Activated naive CD8-positive, alpha-beta T cell treated with anti-CD3 and anti-CD28 coated beads, Interleukin-2, amount 10 ng/mL, durations not matched to agents 7 days and 5 days (primary cell): ENCODE measurements at regions not wholly inside any gene's neighbourhood (a gene's known extent, or its start where the extent isn't known, plus 50 kb on each side); places are given as distances from the start of the nearest gene placed in this dataset.
"Not testable (repeated sequence)": the region's sequence is repeated elsewhere in the genome, so short reads cannot be mapped to it uniquely, and the experiment has no call there.

Experiments used
- ATAC-seq: fragments of 150-1000 bp; cut with Tn5 transposase; one replicate; pipeline ENCODE4 v1.10.0; 2021; ENCODE audit warnings: low read depth, moderate library complexity
- POLR2A ChIA-PET: fragments of 350-600 bp; sonication (Branson Sonifier 250); formaldehyde crosslinking; loops from one replicate; lab custom pipeline; 2021; ENCODE audit warnings: antibody characterized with exemption; lab: Charles Lee
- DNase-seq: peaks from one replicate; pipeline ENCODE4 v3.0.0; 2021
- H3K27ac Mint-ChIP-seq: one replicate; pipeline ENCODE4 v1.8.0; 2022; ENCODE audit warnings: mild to moderate bottlenecking, mixed read lengths
- H3K27me3 Mint-ChIP-seq: one replicate; pipeline ENCODE4 v1.8.0; 2022; ENCODE audit warnings: mild to moderate bottlenecking, moderate library complexity, mixed read lengths
- H3K36me3 Mint-ChIP-seq: one replicate; pipeline ENCODE4 v1.8.0; 2021; ENCODE audit warnings: mild to moderate bottlenecking, mixed read lengths
- H3K4me1 Mint-ChIP-seq: one replicate; pipeline ENCODE4 v1.8.0; 2021; ENCODE audit warnings: mixed read lengths
- H3K4me3 Mint-ChIP-seq: one replicate; pipeline ENCODE4 v1.8.0; 2022; ENCODE audit warnings: mild to moderate bottlenecking, moderate library complexity, mixed read lengths
- H3K9me3 Mint-ChIP-seq: one replicate; pipeline ENCODE4 v1.8.0; 2021; ENCODE audit warnings: mixed read lengths

DNA sequence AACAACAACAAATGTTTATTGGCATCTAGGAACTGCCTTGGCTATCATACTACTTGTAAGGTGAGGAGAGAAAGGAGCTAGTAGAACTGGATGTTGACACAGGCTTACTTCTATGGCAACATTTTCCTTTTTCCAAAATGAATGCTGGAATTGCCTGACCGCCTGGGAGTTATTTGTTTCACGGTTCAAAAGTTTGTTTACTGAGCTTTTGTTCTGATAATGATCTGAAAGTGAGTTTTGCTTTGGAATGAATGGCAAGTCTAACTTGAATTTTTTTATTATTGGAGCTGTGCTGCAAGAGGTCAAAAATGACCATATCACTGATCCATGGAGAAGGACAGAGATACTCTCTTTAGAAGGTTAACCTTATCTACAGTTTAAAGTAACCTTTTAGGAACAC lies 183.5 kb upstream of the CAND1 start:
- DNase-seq (no peak), ATAC-seq (no peak)
- Mint-ChIP-seq H3K27ac (no peak overlapping the region), H3K36me3 (no peaks in the 10 kb centered on the region), H3K4me1 (no peaks in the 10 kb centered on the region), H3K27me3 (peaks cover 13% of the 10 kb centered on the region), H3K4me3 (no peak overlapping the region), H3K9me3 (no peaks in the 10 kb centered on the region)
- POLR2A ChIA-PET = no interaction called here

- no peak overlapping the region for H3K4me3 Mint-ChIP-seq
- ATAC-seq = no peak
Measured at GRCh38 chr12:67086116-67086515, 183.0 kb upstream of the CAND1 start.

GRCh38 chr12:67088401-67089118 lies 180.6 kb upstream of the CAND1 start:
- Mint-ChIP-seq H3K4me1 (no peaks in the 10 kb centered on the region), H3K36me3 (no peaks in the 10 kb centered on the region), H3K4me3 (no peak overlapping the region), H3K27ac (no peak overlapping the region), H3K27me3 (peaks cover 22% of the 10 kb centered on the region), H3K9me3 (peaks cover 3% of the 10 kb centered on the region)
- POLR2A ChIA-PET = no interaction called here
- ATAC-seq (no peak), DNase-seq (no peak)

More at GRCh38 chr12:67086116-67086515, 183.0 kb upstream of the CAND1 start:
- Mint-ChIP-seq H3K27ac (no peak overlapping the region), H3K4me1 (no peaks in the 10 kb centered on the region), H3K36me3 (no peaks in the 10 kb centered on the region), H3K27me3 (peaks cover 14% of the 10 kb centered on the region), H3K9me3 (no peaks in the 10 kb centered on the region)
- POLR2A ChIA-PET = no interaction called here
- DNase-seq = no peak

DNA sequence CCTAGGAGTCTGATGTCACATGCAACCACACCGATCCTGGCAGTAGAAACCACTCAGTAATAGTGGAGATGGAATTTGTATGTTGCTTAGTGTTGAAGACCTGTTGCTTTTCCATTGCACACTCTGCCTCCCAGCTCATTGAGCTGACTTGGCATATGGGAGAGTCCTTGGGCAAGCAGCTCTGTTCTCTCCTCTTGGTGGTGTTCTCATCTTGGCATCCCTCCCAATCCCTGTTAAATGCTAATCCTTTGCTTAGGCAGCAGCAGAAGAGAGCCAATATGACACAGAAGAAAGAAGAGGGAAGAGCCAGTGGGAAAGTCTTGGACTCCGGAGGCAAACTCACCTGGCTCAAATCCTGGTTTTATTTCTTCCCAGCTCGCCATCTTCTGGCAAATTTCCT lies 178.0 kb upstream of the CAND1 start:
- DNase-seq (no peak), ATAC-seq (no peak)
- Mint-ChIP-seq H3K27me3 (peaks cover 18% of the 10 kb centered on the region), H3K36me3 (no peaks in the 10 kb centered on the region), H3K4me1 (no peaks in the 10 kb centered on the region), H3K9me3 (peaks cover 3% of the 10 kb centered on the region), H3K4me3 (no peak overlapping the region), H3K27ac (no peak overlapping the region)
- POLR2A ChIA-PET = no interaction called here

DNA sequence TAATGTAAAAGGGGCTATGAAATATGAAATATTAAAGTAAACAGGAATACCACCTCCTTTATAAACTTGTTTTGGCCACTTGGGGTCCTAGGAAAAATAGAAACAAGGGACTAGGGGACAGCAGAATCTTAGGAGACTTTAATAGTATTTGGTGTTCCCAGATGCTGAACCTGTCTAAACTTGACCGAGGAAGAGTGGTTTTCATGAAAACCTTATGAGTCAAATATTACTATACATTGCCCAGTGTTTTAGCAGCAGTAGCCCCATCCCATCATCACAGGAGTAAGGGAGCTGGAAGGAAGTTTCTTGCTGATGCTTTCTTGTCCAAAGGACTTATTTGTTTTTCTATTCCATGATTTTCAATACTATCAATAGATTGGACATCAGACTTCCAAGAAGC lies 177.5 kb upstream of the CAND1 start:
- DNase-seq (no peak), ATAC-seq (no peak)
- Mint-ChIP-seq H3K27me3 (peaks cover 18% of the 10 kb centered on the region), H3K36me3 (no peaks in the 10 kb centered on the region), H3K27ac (no peak overlapping the region), H3K9me3 (peaks cover 3% of the 10 kb centered on the region), H3K4me1 (no peaks in the 10 kb centered on the region), H3K4me3 (no peak overlapping the region)
- POLR2A ChIA-PET = no interaction called here

- H3K27ac Mint-ChIP-seq, H3K4me3 Mint-ChIP-seq, DNase-seq, H3K4me1 Mint-ChIP-seq, ATAC-seq, POLR2A ChIA-PET, H3K9me3 Mint-ChIP-seq, H3K36me3 Mint-ChIP-seq: not testable (repeated sequence)
- H3K27me3 Mint-ChIP-seq = peaks cover 16% of the 10 kb centered on the region
Measured at GRCh38 chr12:67092934-67093333, 176.2 kb upstream of the CAND1 start.

GRCh38 chr12:67096533-67097318 lies 172.4 kb upstream of the CAND1 start:
- peaks cover 8% of the 10 kb centered on the region for H3K27me3 Mint-ChIP-seq
- H3K27ac Mint-ChIP-seq = no peak overlapping the region
- DNase-seq = no peak

DNA sequence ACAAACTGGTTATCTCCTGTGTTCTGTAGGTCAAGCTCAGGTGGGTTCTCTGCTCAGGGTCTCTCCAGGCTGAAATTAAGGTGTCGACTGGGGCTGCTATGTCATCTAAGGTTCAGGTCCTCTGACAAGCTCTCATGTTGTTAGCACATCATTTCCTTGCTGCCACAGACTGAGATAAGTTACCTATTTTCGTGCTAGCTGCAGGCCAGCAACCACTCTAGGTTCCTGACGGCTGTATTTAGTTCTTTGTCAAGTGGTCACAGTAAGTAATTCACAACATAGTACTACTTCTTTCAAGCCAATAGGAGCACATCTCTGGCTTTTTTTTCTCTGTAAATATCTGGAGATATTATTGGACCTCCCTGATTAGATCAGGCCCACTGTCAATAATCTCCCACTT lies 169.3 kb upstream of the CAND1 start:
- Mint-ChIP-seq H3K27me3 (peaks cover 4% of the 10 kb centered on the region), H3K4me3 (no peak overlapping the region), H3K4me1 (no peaks in the 10 kb centered on the region), H3K36me3 (no peaks in the 10 kb centered on the region), H3K9me3 (peaks cover 12% of the 10 kb centered on the region), H3K27ac (no peak overlapping the region)
- ATAC-seq = no peak
- DNase-seq = no peak
- POLR2A ChIA-PET = no interaction called here

More at GRCh38 chr12:67096533-67097318, 172.4 kb upstream of the CAND1 start:
- POLR2A ChIA-PET = no interaction called here
- Mint-ChIP-seq H3K9me3 (peaks cover 3% of the 10 kb centered on the region), H3K4me1 (no peaks in the 10 kb centered on the region), H3K4me3 (no peak overlapping the region), H3K36me3 (no peaks in the 10 kb centered on the region)
- no peak for ATAC-seq

DNA sequence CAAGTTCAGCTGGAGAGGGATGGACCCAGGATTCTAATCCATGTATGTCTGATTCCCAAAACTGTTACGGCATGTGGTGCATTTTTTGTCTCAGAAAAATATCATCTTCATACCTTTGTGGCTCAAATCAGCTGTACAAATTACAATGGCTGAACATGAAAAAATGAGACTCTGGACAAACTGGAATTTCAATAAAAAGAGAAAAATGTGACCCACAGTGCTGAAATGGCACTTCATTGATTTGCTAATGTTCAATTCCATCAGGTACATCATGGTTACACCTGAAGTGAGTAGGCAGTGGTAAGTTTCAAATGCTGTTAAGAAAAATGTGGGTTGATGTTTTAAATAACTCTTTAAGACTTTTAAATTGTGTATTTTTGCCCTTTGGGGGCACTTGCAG lies 165.6 kb upstream of the CAND1 start:
- ATAC-seq = no peak
- H3K27me3 Mint-ChIP-seq = peaks cover 10% of the 10 kb centered on the region

DNA sequence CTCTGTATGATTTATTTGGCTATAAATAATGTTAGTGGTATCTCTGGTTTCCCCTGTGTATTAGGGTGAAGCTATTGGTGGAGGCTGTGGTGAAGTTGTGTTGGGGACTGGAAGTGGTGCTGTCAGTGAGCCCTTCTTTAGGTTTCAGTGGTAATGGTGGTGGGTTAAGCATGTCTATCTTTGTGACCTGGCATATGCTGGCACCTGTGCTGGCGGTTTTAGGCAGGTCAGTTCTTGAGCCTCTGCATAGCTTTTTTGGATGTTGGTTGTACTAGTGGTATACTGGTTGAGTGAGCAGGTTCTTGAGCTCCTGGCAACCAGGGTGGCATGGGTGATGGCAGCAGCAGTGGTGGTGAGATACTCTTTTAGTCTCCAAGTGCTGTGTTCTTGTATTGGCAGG lies 161.9 kb upstream of the CAND1 start:
- no peak overlapping the region for H3K4me3 Mint-ChIP-seq
- peaks cover 2% of the 10 kb centered on the region for H3K36me3 Mint-ChIP-seq
- DNase-seq (no peak), ATAC-seq (no peak)
- POLR2A ChIA-PET = no interaction called here
- H3K27me3 Mint-ChIP-seq = peaks cover 6% of the 10 kb centered on the region
- no peak overlapping the region for H3K27ac Mint-ChIP-seq
- no peaks in the 10 kb centered on the region for H3K4me1 Mint-ChIP-seq
- H3K9me3 Mint-ChIP-seq = peaks cover 34% of the 10 kb centered on the region

More for the DNA sequence above, 165.6 kb upstream of the CAND1 start:
- peaks cover 2% of the 10 kb centered on the region for H3K36me3 Mint-ChIP-seq
- H3K4me1 Mint-ChIP-seq = no peaks in the 10 kb centered on the region
- peaks cover 34% of the 10 kb centered on the region for H3K9me3 Mint-ChIP-seq
- DNase-seq = no peak
- H3K27ac Mint-ChIP-seq = no peak overlapping the region
- POLR2A ChIA-PET = no interaction called here
- no peak overlapping the region for H3K4me3 Mint-ChIP-seq

GRCh38 chr12:67107751-67108269 lies 161.3 kb upstream of the CAND1 start:
- Mint-ChIP-seq H3K36me3 (peaks cover 2% of the 10 kb centered on the region), H3K4me3 (no peak overlapping the region), H3K9me3 (peaks cover 30% of the 10 kb centered on the region), H3K4me1 (no peaks in the 10 kb centered on the region), H3K27me3 (peaks cover 6% of the 10 kb centered on the region), H3K27ac (no peak overlapping the region)
- POLR2A ChIA-PET = no interaction called here
- ATAC-seq (no peak), DNase-seq (no peak)

DNA sequence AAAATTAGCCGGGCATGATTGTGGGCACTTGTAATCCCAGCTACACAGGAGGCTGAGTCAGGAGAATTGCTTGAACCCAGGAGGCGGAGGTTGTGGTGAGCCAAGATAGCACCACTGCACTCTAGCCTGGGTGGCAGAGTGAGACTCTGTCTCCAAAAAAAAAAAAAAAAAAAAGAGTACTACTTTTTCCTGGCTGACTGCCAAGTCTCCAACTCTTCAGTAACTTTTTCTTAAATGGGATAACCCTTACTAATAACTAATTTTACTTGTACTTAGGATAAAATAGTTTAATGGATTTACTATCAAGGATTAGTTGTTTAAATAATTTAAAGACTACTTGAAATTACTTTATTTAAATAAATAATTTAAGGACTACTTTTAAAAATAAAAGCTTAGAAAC lies 158.8 kb upstream of the CAND1 start:
- ATAC-seq, DNase-seq, H3K4me1 Mint-ChIP-seq, POLR2A ChIA-PET, H3K27me3 Mint-ChIP-seq, H3K36me3 Mint-ChIP-seq, H3K4me3 Mint-ChIP-seq, H3K27ac Mint-ChIP-seq: not testable (repeated sequence)
- H3K9me3 Mint-ChIP-seq = peaks cover 22% of the 10 kb centered on the region

DNA sequence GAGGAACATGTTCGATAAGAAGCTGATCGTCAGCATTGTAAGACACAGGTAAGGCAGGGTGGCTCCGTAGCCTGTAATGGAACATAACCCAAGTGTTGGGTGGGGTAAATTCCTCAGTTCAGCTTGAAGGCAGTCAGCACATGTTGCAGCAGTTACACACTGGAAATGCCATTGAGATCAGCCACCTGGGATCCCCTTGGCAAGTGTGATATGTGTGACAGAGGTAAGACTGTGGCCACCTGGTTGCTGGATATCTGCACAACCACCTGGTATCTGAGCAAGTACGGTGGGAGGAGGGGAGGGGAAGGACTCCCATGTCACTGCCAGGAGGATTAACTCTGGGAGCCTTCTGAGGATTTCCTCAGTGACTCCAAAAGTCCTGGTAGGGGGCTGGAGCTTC lies 158.0 kb upstream of the CAND1 start:
- no peak overlapping the region for H3K4me3 Mint-ChIP-seq
- no peak overlapping the region for H3K27ac Mint-ChIP-seq
- H3K4me1 Mint-ChIP-seq = no peaks in the 10 kb centered on the region
- H3K27me3 Mint-ChIP-seq = peaks cover 6% of the 10 kb centered on the region
- no peak for DNase-seq
- POLR2A ChIA-PET = no interaction called here
- H3K9me3 Mint-ChIP-seq = peaks cover 14% of the 10 kb centered on the region
- peaks cover 2% of the 10 kb centered on the region for H3K36me3 Mint-ChIP-seq
- no peak for ATAC-seq

- Mint-ChIP-seq H3K36me3 (no peaks in the 10 kb centered on the region), H3K4me3 (no peak overlapping the region), H3K27ac (no peak overlapping the region), H3K27me3 (peaks cover under 1% of the 10 kb centered on the region), H3K4me1 (no peaks in the 10 kb centered on the region), H3K9me3 (peaks cover 2% of the 10 kb centered on the region)
- ATAC-seq (no peak), DNase-seq (no peak)
- POLR2A ChIA-PET = no interaction called here
Measured at GRCh38 chr12:67112586-67112985, 156.6 kb upstream of the CAND1 start.
